ENCODE measurements at regions not wholly inside any gene's neighbourhood (a gene's known extent, or its start where the extent isn't known, plus 50 kb on each side); places are given as distances from the start of the nearest gene placed in this dataset.

DNA sequence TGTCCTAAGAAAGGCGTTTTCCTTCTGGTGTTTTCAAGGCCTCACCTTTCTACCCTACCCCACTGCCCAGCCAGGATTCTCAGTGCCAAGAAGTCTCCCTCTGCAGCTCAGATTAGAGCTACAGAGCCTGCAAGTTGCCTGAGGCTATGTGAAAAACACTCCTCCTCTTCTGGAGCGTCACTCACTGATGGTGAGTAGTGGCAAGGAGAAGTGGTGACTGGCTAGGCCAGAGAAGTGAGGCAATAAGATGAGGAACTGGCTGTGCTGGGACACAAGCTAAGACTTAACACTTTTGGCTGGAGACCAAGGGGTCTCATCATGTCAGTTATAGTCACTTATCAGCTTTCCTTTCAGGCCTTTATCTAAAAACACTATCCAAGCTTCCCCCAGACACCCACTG, 86.7 kb upstream of the PRKAR2B start:
- Mint-ChIP-seq H3K4me3 (no peak overlapping the region), H3K9me3 (no peaks in the 10 kb centered on the region), H3K27me3 (peaks cover 1% of the 10 kb centered on the region), H3K4me1 (no peaks in the 10 kb centered on the region), H3K27ac (no peak overlapping the region)
- ATAC-seq (no peak), DNase-seq (no peak)

DNA sequence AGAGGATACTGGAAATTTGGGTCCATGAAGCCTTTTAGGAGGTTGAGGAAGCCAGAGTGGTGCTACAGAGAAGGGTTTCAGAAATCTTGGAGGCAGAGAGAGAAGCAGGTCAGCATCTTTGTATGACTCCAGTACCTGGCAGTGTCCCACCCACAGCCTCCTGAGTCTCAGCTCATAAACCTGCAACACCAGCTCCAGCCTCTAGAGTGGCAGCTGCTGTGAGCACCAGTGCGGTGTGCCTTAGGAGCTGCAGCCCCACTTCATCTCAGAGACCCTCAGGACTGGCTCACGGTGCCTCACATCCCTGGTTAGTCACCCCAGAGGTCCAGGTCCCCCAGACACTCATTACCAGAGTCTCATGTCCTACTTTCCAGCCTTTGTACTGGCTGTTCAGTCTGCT, 84.8 kb upstream of the PRKAR2B start:
- ATAC-seq (peak; percentile 56), DNase-seq (no peak)
- Mint-ChIP-seq H3K27me3 (peaks cover 7% of the 10 kb centered on the region), H3K27ac (no peak overlapping the region), H3K4me1 (no peaks in the 10 kb centered on the region), H3K4me3 (no peak overlapping the region), H3K9me3 (no peaks in the 10 kb centered on the region)

DNA sequence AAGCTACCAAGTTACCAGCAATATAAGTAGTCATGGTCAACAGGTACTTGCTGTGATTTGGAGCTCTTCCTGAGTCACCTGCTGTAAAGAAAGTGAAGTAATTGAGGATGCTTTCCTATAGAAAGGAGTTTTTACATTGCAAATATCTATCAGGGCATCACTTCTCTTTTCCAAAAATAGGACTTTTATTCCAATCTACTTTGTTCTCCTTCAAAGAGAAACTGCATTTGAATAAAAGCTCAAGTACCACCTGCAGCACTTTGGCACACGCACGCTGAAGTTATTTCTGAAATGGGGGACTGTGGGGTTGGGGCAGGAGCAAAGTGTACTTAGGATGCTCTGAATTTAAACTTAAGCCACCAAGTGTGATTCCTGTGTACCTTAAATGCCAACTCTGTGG, 81.8 kb upstream of the PRKAR2B start:
- ATAC-seq = no peak
- Mint-ChIP-seq H3K9me3 (no peaks in the 10 kb centered on the region), H3K27me3 (peaks cover 7% of the 10 kb centered on the region), H3K4me1 (no peaks in the 10 kb centered on the region), H3K4me3 (no peak overlapping the region), H3K27ac (no peak overlapping the region)
- DNase-seq = no peak

DNA sequence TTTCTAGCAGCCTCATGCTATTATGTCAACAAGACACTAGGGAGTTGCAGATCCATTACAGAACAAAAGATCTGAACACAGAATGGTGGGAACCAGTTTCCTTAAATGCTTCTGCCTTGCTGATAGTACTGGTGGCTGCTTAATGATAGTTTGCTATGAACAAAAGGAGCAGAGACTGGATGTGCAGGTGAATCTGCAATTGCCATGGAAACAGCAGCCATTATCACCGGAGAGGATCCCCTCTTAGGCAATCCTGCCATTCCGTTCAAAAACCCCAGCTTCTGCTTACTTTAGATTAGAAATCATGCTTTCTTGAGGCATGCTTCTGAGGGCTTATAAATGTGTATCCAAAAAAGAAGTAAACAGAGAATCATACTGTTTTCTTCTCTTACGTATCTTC, 80.0 kb upstream of the PRKAR2B start:
- no peak overlapping the region for H3K27ac Mint-ChIP-seq
- ATAC-seq = no peak

DNA sequence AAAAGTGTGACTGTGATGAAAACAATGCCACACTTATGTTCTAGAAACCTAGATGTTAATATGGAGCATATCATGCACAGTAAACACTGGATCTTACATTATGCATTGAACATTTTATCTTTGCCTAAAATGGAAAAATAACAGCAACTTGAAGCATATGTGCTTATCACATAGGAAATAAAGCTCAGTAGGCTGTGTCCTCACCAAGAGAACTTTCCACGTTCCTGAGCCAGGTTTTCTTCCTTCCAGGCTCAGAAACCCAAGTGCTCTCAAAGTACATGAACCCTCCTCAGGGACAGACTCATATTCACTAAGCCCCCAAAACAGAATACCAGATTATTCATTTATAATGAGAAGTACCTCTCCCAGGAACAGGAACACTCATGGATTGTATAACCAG, 79.4 kb upstream of the PRKAR2B start:
- H3K27me3 Mint-ChIP-seq = peaks cover 7% of the 10 kb centered on the region
- H3K27ac Mint-ChIP-seq = no peak overlapping the region
- H3K9me3 Mint-ChIP-seq = no peaks in the 10 kb centered on the region
- ATAC-seq (no peak), DNase-seq (no peak)
- H3K4me3 Mint-ChIP-seq = no peak overlapping the region
- no peaks in the 10 kb centered on the region for H3K4me1 Mint-ChIP-seq

More for the DNA sequence above, 80.0 kb upstream of the PRKAR2B start:
- DNase-seq = no peak
- peaks cover 7% of the 10 kb centered on the region for H3K27me3 Mint-ChIP-seq
- no peaks in the 10 kb centered on the region for H3K9me3 Mint-ChIP-seq
- H3K4me3 Mint-ChIP-seq = no peak overlapping the region
- no peaks in the 10 kb centered on the region for H3K4me1 Mint-ChIP-seq

DNA sequence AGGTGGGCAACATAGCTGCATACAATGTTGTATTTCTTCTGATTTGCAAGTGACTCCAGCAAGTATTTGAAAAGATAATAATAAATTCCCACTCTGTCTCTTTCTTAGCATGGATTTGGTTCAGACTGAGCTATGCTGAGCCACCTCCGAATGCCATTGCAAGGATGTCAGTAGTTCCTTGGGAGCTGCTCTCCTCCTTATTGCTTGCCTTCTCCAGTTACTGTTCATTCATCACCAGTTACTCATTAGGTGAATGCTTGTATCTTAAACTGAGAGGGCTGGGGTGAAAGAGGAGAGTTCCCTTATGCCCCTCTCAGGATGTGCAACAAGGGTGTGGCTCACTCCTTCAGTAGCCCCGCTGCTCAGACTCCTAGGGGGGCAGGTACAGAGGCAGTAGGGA, 78.4 kb upstream of the PRKAR2B start:
- H3K27me3 Mint-ChIP-seq = peaks cover 7% of the 10 kb centered on the region
- H3K4me1 Mint-ChIP-seq = no peaks in the 10 kb centered on the region
- H3K9me3 Mint-ChIP-seq = no peaks in the 10 kb centered on the region
- H3K4me3 Mint-ChIP-seq = no peak overlapping the region
- DNase-seq (no peak), ATAC-seq (no peak)
- no peak overlapping the region for H3K27ac Mint-ChIP-seq

DNA sequence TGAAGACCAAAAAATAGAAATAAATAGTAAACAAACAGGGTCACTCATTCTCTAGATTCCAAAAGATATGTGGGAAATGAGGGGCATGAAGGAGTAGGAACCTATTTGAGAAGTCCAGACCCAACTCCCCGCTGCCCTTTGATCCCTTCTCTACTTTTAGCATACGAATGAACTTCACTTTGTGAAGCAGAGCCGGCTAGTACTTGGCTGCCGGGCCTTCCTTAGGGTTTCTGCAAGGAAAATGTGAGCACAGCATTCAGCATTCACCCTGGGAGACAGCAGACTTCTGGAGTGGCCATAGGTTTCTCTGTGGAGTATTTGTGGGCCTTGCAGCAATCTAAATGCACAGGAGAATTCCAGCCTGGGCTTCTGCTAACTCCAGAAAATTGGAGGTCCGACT, 76.3 kb upstream of the PRKAR2B start:
- no peaks in the 10 kb centered on the region for H3K4me1 Mint-ChIP-seq

DNA sequence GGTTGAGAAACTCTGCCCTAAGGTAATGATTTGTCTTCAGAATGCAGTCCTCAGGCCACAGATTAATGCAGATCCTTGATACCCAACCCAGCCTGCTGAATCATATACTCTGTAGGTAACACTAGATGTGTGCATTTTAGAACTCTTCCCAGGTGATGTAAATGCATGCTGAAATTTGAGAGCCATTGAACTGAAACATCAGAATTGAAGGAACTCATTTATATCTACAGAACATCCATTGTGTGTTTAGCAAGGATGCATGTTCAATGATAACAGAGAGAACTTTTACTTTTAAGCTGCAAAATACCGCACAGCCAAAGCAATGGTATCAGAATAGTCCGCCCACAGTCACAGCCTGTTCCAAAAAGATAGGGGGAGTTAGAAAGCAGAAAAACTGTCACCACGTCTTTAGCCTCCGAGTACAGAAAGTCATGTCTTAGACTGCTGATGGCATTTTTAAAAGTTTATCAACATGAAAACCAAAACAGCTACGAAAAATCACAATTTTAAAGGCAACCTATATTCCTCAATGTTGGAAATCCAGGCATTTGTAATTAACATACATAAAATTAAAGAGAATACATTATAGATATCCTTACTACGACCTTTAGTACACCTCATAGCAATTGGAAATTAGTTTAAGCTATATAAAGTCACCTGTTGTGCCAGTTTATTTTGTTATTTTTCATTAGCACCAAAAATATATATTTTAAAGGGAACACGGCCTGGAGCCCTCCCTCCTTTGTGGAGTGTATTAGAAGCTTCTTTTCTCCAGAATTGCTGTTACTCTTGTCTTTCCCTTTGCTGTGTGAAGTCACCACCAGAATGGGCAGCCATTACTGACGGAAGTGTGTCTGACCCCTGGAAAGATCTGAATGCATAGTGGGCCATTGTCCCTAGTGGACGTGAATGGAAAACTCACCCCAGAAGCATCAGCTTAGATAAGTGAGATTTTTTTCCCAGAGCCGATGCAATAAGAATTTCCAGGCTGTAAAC, 65.8 kb upstream of the PRKAR2B start:
- no peak overlapping the region for H3K4me3 Mint-ChIP-seq
- DNase-seq = no peak
- ATAC-seq = no peak
- no peaks in the 10 kb centered on the region for H3K27me3 Mint-ChIP-seq
- H3K27ac Mint-ChIP-seq = no peak overlapping the region
- no peaks in the 10 kb centered on the region for H3K4me1 Mint-ChIP-seq
- no peaks in the 10 kb centered on the region for H3K9me3 Mint-ChIP-seq

More for the DNA sequence above, 76.3 kb upstream of the PRKAR2B start:
- DNase-seq (no peak), ATAC-seq (no peak)
- H3K27me3 Mint-ChIP-seq = peaks cover 1% of the 10 kb centered on the region
- H3K4me3 Mint-ChIP-seq = no peak overlapping the region
- no peak overlapping the region for H3K27ac Mint-ChIP-seq
- H3K9me3 Mint-ChIP-seq = no peaks in the 10 kb centered on the region

DNA sequence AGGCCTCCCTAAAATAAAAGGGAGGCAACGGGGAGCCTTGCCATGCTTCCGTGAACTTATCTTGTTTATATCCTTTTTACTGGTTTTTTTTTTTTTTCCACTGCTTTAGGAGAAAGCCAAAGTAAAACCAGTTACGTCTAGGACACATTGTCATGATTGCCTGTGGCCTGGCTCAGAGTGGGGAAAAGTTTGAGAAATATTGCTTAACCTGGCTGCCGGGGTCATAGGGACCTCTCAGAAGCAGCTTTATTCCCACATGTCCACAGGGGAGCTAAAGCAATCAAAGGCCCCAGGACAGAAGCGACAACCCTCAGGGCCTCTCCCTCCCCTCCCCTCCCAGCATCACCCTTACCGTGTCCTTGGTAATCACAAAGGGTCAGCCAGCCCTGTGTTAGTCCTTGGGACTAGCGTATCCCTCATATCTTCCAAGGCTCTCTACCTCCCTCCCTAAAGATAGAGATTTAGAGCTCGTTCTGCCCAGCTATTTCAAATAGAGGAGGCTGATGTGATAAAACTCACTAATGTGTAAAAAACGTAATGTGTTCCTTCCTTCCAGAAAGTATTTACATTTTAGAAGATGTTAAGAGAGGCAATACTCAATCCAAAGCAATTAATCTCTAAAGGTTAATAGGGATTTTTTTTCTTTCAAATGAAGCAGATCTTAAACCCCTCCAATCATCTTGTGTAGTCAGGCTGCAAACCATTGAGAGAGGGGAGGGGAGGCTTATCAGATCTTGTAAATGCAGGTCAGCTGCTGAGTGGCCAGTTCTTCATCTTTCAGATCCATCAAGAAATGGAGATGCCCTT, 64.8 kb upstream of the PRKAR2B start:
- no peak for ATAC-seq
- no peak overlapping the region for H3K27ac Mint-ChIP-seq

DNA sequence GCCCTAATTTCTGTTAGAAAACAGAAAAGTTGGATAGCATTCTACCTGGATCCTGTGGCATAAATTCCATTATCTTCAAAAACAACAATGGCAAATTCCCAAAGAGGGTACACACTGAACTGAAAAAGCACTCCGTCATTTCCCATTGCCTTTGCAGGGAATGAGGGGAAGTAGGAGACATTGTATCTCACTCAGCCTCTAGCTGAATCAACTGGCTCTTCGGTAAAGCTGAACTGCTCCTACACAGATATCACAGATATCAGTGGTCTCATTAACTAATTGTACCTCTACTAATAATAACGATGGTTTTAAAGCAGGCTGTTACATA, 64.2 kb upstream of the PRKAR2B start:
- H3K27me3 Mint-ChIP-seq = no peaks in the 10 kb centered on the region
- no peak for ATAC-seq
- H3K27ac Mint-ChIP-seq = no peak overlapping the region
- no peak overlapping the region for H3K4me3 Mint-ChIP-seq
- no peaks in the 10 kb centered on the region for H3K9me3 Mint-ChIP-seq
- DNase-seq = no peak
- no peaks in the 10 kb centered on the region for H3K4me1 Mint-ChIP-seq

More for the DNA sequence above, 64.8 kb upstream of the PRKAR2B start:
- DNase-seq = no peak
- Mint-ChIP-seq H3K4me3 (no peak overlapping the region), H3K9me3 (no peaks in the 10 kb centered on the region), H3K27me3 (no peaks in the 10 kb centered on the region), H3K4me1 (no peaks in the 10 kb centered on the region)

DNA sequence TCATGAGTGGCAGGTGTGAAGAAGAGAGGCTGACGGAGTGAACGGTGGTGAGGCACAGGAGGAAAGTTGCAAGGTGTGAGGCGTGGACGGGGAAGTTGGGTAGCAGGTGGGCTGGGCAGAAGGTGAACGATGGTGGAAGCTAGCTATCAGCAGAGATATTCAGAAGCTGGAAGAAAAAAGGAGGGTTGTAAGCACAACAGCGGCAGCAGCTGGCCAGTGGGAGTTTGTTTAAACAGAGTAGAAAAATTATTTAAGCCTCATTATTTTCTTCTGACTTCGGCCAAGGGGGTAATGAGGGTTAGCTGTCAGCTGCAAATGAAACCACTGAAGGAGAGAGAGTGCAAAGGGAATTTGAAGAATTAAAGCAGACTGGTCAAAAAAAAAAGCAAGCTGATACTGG, 62.1 kb upstream of the PRKAR2B start:
- H3K27ac Mint-ChIP-seq = peak overlapping the region in 1 of 2 donors; percentile 45
- no peaks in the 10 kb centered on the region for H3K27me3 Mint-ChIP-seq
- no peak for DNase-seq
- H3K4me1 Mint-ChIP-seq = no peaks in the 10 kb centered on the region
- H3K4me3 Mint-ChIP-seq = no peak overlapping the region
- no peak for ATAC-seq
- no peaks in the 10 kb centered on the region for H3K9me3 Mint-ChIP-seq

DNA sequence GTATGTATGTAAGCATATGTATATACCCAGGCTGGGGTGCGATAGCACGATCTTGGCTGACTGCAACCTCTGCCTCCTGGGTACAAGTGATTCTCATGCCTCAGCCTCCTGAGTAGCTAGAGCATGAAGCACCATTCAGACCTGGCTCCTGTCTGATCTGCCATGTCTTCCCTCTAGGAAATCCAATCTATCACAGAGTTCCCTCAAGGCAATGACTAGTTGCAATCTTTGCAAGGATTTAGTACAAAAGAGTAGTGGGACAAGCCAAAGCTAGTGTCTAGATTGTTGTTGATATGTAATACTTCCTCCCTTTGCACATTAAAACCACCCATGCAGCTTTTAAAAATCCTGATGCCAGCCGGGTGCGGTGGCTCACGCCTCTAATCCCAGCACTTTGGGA, 60.5 kb upstream of the PRKAR2B start:
- no peaks in the 10 kb centered on the region for H3K4me1 Mint-ChIP-seq
- no peak for ATAC-seq
- no peak overlapping the region for H3K4me3 Mint-ChIP-seq
- DNase-seq = no peak
- no peak overlapping the region for H3K27ac Mint-ChIP-seq
- H3K27me3 Mint-ChIP-seq = no peaks in the 10 kb centered on the region
- H3K9me3 Mint-ChIP-seq = no peaks in the 10 kb centered on the region

DNA sequence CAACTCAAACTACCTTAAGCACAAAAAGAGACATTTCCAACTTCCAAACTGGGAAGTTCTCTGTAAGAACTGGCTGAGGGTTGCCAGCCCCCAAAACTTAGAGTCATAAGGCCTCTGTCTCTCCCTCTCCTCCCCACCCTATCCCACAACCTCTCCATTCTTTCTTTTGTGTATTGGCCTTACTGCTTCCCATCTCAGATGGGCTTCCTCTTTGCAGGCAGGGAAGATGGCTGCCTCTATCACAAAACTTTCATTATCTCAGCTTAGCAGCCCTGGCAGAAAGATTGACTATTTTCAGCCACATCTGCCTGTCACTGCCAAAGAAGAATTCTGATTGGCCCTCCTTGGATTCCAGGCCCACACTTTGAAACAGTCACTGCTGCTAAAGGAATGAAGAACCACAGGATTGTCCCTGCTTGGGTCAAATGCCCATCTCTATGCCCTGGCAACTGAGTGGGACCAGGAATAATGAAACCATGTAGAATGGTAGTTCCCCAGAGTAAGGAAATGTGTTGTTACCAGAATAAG, 58.0 kb upstream of the PRKAR2B start:
- Mint-ChIP-seq H3K27ac (no peak overlapping the region), H3K27me3 (no peaks in the 10 kb centered on the region), H3K9me3 (no peaks in the 10 kb centered on the region), H3K4me1 (no peaks in the 10 kb centered on the region), H3K4me3 (no peak overlapping the region)
- no peak for DNase-seq
- no peak for ATAC-seq

DNA sequence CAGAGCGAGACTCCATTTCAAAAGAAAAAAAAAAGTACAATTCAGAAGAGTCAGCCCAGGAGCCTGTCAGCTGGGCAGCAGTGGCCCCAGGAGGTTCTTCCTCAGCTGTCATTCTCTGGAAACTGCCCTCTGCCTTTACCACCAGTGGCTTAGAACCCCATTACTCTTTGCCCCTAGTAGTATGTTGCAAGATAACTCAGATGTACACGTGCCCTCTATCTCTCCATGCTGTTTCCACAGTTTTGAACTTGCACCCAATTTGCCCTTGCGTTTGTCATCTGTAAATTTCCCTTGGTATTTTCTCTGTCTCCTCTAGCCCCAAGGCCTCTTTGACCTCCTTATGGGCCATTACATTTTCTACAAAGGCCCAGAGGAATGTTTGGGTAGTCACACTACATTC, 56.7 kb upstream of the PRKAR2B start:
- ATAC-seq (no peak), DNase-seq (no peak)
- Mint-ChIP-seq H3K27ac (no peak overlapping the region), H3K4me1 (no peaks in the 10 kb centered on the region), H3K4me3 (no peak overlapping the region), H3K9me3 (no peaks in the 10 kb centered on the region), H3K27me3 (no peaks in the 10 kb centered on the region)

DNA sequence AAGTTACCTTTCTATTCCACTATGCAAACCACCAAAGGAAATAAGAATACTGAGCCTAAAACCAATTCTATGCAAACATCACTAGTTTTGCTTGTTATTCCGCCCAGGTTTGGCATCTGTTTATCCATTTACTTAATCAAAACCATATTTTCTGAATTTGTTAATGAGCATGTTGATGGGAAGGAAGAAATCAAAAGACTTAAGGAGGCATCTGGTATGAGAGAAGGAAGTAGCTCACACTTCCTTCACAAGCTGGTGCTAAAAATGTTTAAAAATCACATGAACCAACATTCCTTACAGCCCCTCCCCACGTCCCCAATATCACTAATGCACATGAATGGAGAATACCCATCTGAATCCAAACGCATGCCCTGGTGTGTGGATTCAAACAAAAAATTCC, 52.0 kb upstream of the PRKAR2B start:
- Mint-ChIP-seq H3K27me3 (peaks cover 4% of the 10 kb centered on the region), H3K9me3 (no peaks in the 10 kb centered on the region), H3K4me1 (no peaks in the 10 kb centered on the region), H3K27ac (no peak overlapping the region), H3K4me3 (no peak overlapping the region)
- no peak for DNase-seq
- no peak for ATAC-seq

Data from stimulated activated naive CD8-positive, alpha-beta T cell treated with anti-CD3 and anti-CD28 coated beads, Interleukin-15, amount 100 ng/mL, for 72 hours (primary cell).